ENCODE measurements at regions not wholly inside any gene's neighbourhood (a gene's known extent, or its start where the extent isn't known, plus 50 kb on each side); places are given as distances from the start of the nearest gene placed in this dataset.
A peak's percentile ranks its signal among the peaks of the same experiment; 100 is the strongest.

- ATAC-seq (ENCODE audit: low read depth) (no peak), DNase-seq (peak; percentile 18)
- TF ChIP-seq, protein P1, sequence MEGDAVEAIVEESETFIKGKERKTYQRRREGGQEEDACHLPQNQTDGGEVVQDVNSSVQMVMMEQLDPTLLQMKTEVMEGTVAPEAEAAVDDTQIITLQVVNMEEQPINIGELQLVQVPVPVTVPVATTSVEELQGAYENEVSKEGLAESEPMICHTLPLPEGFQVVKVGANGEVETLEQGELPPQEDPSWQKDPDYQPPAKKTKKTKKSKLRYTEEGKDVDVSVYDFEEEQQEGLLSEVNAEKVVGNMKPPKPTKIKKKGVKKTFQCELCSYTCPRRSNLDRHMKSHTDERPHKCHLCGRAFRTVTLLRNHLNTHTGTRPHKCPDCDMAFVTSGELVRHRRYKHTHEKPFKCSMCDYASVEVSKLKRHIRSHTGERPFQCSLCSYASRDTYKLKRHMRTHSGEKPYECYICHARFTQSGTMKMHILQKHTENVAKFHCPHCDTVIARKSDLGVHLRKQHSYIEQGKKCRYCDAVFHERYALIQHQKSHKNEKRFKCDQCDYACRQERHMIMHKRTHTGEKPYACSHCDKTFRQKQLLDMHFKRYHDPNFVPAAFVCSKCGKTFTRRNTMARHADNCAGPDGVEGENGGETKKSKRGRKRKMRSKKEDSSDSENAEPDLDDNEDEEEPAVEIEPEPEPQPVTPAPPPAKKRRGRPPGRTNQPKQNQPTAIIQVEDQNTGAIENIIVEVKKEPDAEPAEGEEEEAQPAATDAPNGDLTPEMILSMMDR (IDR thresholded peaks at IDR 0.05) = no peak
- no peak for TF ChIP-seq EZH2 (IDR thresholded peaks at IDR 0.05; ENCODE audit: borderline replicate concordance, insufficient read depth, low read depth, low read length, poor library complexity, severe bottlenecking)
- CTCF ChIA-PET = interaction anchor here (0.6 kb wide), 1 partner anchor 945 kb away, joined by 3 read pairs; no protein-coding TSS in a partner anchor
- H3K9ac ChIP-seq (ENCODE audit: low read length) = no peak overlapping the region
- WGBS (ENCODE audit: insufficient coverage) = 79% methylated on average over 9 of the region's 12 CpGs
- H3K4me3 ChIP-seq (ENCODE audit: control extremely low read depth in 1 of 5, extremely low read depth in 1 of 5, insufficient read depth in 1 of 5, low read depth in 2 of 5, low read length in 4 of 5) = no peak overlapping the region
- POLR2A ChIA-PET = no interaction called here
- Mint-ChIP-seq H3K4me1 (peaks cover 2% of the 10 kb centered on the region), H3K27me3 (peaks cover 4% of the 10 kb centered on the region), H3K4me3 (no peak overlapping the region), H3K27ac (no peak overlapping the region), H3K9me3 (ENCODE audit: insufficient read depth) (no peaks in the 10 kb centered on the region)
- no peaks in the 10 kb centered on the region for H3K27me3 ChIP-seq (replicated peaks in 1 of 4; ENCODE audit: control extremely low read depth in 1 of 4, control insufficient read depth in 3 of 4, insufficient read depth in 4 of 4, low read length in 3 of 4)
- no peak overlapping the region for H3K27ac ChIP-seq (ENCODE audit: low read length in 2 of 2)
- intact Hi-C loops (cut with micrococcal nuclease) = no loop called here
- no peaks in the 10 kb centered on the region for H3K9me3 ChIP-seq (ENCODE audit: control extremely low read depth in 1 of 3, control insufficient read depth in 2 of 3, insufficient read depth in 1 of 3, low read length in 2 of 3)
- H3K4me1 ChIP-seq (ENCODE audit: control insufficient read depth in 2 of 2, insufficient read depth in 2 of 2, low read length in 2 of 2) = no peaks in the 10 kb centered on the region
- no peaks in the 10 kb centered on the region for H3K79me2 ChIP-seq (ENCODE audit: control insufficient read depth, insufficient read depth, low read length)
- H3K36me3 ChIP-seq (replicated peaks in 1 of 2; ENCODE audit: control extremely low read depth in 1 of 2, control insufficient read depth in 1 of 2, extremely low read depth in 1 of 2, insufficient read depth in 2 of 2, low read length in 1 of 2) = no peaks in the 10 kb centered on the region
- no peak overlapping the region for H2AFZ ChIP-seq (ENCODE audit: insufficient read depth, low read depth, low read length, poor library complexity, severe bottlenecking)
- H3K4me2 ChIP-seq (replicated peaks; ENCODE audit: low read depth, low read length, poor library complexity, severe bottlenecking) = no peak overlapping the region
- no peaks in the 10 kb centered on the region for H4K20me1 ChIP-seq (ENCODE audit: control insufficient read depth, insufficient read depth, low read length, poor library complexity, severe bottlenecking)
Observed at GRCh38 chrX:40245488-40246071, 147.8 kb upstream of the BCOR start.

DNA sequence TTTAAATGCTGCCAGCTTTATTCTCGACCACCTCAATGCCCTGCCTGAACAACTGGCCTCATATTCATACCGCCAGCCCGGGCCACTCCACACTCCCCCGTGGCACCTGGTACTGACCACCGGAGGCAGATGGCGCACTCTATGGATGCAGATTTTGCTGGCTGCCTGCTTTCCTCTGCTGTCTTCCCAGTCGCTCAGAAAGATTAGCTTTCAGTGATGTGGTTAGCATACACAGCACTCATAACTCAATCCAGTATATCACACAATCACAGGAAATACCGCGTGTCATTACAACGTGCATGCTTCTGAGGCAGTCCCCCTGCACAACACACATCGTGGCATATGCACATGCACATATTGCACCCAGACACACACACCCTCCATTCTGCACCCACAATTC, 147.2 kb upstream of the BCOR start:
- H3K79me2 ChIP-seq (ENCODE audit: control insufficient read depth, insufficient read depth, low read length) = no peaks in the 10 kb centered on the region
- Mint-ChIP-seq H3K27ac (no peak overlapping the region), H3K4me3 (no peak overlapping the region), H3K27me3 (peaks cover 4% of the 10 kb centered on the region), H3K4me1 (peaks cover 2% of the 10 kb centered on the region), H3K9me3 (ENCODE audit: insufficient read depth) (no peaks in the 10 kb centered on the region)
- no peak overlapping the region for H3K4me3 ChIP-seq (ENCODE audit: control extremely low read depth in 1 of 5, extremely low read depth in 1 of 5, insufficient read depth in 1 of 5, low read depth in 2 of 5, low read length in 4 of 5)
- no peaks in the 10 kb centered on the region for H3K9me3 ChIP-seq (ENCODE audit: control extremely low read depth in 1 of 3, control insufficient read depth in 2 of 3, insufficient read depth in 1 of 3, low read length in 2 of 3)
- ChIA-PET POLR2A (no interaction called here), CTCF (interaction anchor here (0.6 kb wide), 1 partner anchor 944 kb away, joined by 3 read pairs; no protein-coding TSS in a partner anchor)
- H3K9ac ChIP-seq (ENCODE audit: low read length) = no peak overlapping the region
- no peaks in the 10 kb centered on the region for H3K4me1 ChIP-seq (ENCODE audit: control insufficient read depth in 2 of 2, insufficient read depth in 2 of 2, low read length in 2 of 2)
- intact Hi-C loops (cut with micrococcal nuclease) = no loop called here
- no peak overlapping the region for H3K4me2 ChIP-seq (replicated peaks; ENCODE audit: low read depth, low read length, poor library complexity, severe bottlenecking)
- no peaks in the 10 kb centered on the region for H3K36me3 ChIP-seq (replicated peaks in 1 of 2; ENCODE audit: control extremely low read depth in 1 of 2, control insufficient read depth in 1 of 2, extremely low read depth in 1 of 2, insufficient read depth in 2 of 2, low read length in 1 of 2)
- H4K20me1 ChIP-seq (ENCODE audit: control insufficient read depth, insufficient read depth, low read length, poor library complexity, severe bottlenecking) = no peaks in the 10 kb centered on the region
- no peaks in the 10 kb centered on the region for H3K27me3 ChIP-seq (replicated peaks in 1 of 4; ENCODE audit: control extremely low read depth in 1 of 4, control insufficient read depth in 3 of 4, insufficient read depth in 4 of 4, low read length in 3 of 4)
- TF ChIP-seq EZH2 (IDR thresholded peaks at IDR 0.05; ENCODE audit: borderline replicate concordance, insufficient read depth, low read depth, low read length, poor library complexity, severe bottlenecking) = no peak
- TF ChIP-seq, protein P1 (IDR thresholded peaks at IDR 0.05) = no peak
- ATAC-seq (ENCODE audit: low read depth) (no peak), DNase-seq (no peak)
- H3K27ac ChIP-seq (ENCODE audit: low read length in 2 of 2) = no peak overlapping the region
- no peak overlapping the region for H2AFZ ChIP-seq (ENCODE audit: insufficient read depth, low read depth, low read length, poor library complexity, severe bottlenecking)
- 20% methylated on average over 1 of the region's 11 CpGs for WGBS (ENCODE audit: insufficient coverage)
